Lung microvascular endothelial cell (primary cell): ENCODE measurements at regions not wholly inside any gene's neighbourhood (a gene's known extent, or its start where the extent isn't known, plus 50 kb on each side); places are given as distances from the start of the nearest gene placed in this dataset.

Experiments used
- DNase-seq, 2 donors: peaks; one replicate each; pipeline versions ENCODE4 v3.0.0 to v3.0.0-alpha.2; 2010; ENCODE audit warnings: low read depth in 2 of 2

GRCh38 chr9:1201262-1201661, 151.1 kb downstream of the DMRT2 start:
- no peak for DNase-seq

DNA sequence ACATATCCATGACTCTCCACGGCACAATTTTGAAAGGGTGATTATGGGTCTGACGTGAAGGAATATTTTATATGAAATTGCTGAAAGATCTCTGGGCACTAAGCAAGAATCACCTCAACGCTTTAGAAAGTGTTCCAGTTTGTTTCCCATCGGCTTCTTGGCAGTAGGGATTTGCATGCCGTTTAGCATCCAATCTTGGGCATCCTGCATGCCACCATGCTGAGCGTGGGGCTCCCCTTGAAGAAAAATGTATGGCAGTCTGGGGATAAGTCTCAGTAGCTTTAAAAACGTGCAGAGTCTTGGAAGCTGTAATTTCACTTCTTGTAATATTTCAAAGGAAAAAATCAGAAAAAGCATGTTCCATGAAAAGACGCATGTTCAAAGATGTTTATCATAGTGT, 151.7 kb downstream of the DMRT2 start:
- no peak for DNase-seq

- DNase-seq, result no peak
These were observed 152.5 kb downstream of the DMRT2 start for GRCh38 chr9:1202512-1203280.

DNA sequence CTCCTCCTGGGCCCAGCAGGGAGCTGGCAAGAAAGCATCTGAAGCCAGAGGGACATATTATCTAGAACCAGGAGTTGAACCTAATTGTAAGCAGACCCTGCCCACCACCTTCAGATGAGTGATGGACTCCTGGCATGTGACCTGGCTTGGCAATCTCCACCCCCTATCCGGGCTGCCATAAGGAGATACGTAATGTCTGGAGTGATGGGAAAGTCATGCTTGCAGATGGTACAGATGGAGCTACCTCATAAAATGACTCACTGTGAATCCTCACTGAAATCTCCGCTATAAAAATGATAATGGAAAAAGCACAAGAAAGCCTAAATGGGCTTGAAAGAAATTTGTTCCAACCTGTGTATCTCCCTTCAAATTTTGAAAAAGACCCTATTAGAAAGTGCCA, 157.5 kb downstream of the DMRT2 start:
- no peak for DNase-seq

DNA sequence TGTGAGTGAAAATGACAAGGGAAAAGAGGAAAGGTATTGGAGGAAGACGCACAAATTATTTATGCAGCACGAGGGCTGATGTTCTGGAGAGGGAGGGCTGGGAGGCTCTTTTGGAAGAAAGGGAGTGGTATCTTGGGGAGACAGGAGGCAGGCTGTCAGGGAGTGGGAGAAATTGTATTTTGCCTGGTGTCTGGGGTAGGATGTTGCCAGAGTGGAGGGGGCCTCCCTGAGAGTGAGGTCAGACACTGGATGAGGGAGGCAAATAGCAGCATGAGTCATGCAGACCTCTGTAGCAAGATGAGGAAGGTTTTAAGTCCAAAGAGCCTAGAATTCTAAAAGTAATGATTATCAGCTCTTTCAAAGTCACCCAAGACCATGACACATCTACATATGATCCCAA, 158.0 kb downstream of the DMRT2 start:
- DNase-seq, result no peak

DNA sequence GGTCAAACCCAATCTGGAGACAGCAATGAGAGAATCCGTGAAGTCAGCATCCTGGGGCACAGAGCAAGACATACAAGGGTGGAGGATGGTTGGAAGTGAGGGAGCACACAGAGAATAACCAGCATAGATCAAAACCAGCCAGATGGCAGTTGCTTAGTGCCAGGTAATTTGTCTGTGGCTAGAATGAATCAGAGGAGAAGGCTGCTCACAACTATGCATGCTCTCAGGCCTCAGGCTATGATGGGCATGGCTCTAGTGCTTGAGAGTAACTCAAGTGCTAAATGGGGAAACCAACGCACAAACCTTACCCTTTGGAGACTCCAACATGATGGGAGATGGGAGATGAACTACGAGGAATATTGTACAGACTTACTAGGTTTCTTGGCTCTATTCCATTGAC, 160.8 kb downstream of the DMRT2 start:
- DNase-seq, result no peak

- DNase-seq, result no peak
These were observed 166.4 kb downstream of the DMRT2 start for GRCh38 chr9:1216532-1216931.

GRCh38 chr9:1217076-1217475, 166.9 kb downstream of the DMRT2 start:
- no peak for DNase-seq

GRCh38 chr9:1219284-1219683, 169.1 kb downstream of the DMRT2 start:
- DNase-seq, result no peak

DNA sequence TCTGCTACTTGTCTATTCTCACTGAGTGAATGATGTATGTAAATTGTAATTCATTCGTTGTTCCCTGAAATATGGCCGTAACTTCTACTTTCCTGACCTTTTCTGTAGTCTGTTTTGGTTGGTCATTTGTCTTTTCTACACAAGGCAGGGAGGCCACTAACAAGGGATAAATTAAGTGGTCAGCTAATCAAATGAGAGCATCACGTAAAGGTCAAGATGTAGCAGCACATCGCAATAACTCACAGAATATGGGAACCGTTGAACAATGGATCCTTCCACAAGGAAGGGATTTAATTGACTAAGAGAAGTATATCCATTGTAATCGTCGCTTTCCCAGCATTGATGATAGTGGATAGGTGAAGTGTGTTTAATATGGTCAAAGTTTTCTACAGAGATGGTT, 171.1 kb downstream of the DMRT2 start:
- DNase-seq, result no peak

- no peak for DNase-seq
These were observed 172.4 kb downstream of the DMRT2 start for GRCh38 chr9:1222511-1222910.

DNA sequence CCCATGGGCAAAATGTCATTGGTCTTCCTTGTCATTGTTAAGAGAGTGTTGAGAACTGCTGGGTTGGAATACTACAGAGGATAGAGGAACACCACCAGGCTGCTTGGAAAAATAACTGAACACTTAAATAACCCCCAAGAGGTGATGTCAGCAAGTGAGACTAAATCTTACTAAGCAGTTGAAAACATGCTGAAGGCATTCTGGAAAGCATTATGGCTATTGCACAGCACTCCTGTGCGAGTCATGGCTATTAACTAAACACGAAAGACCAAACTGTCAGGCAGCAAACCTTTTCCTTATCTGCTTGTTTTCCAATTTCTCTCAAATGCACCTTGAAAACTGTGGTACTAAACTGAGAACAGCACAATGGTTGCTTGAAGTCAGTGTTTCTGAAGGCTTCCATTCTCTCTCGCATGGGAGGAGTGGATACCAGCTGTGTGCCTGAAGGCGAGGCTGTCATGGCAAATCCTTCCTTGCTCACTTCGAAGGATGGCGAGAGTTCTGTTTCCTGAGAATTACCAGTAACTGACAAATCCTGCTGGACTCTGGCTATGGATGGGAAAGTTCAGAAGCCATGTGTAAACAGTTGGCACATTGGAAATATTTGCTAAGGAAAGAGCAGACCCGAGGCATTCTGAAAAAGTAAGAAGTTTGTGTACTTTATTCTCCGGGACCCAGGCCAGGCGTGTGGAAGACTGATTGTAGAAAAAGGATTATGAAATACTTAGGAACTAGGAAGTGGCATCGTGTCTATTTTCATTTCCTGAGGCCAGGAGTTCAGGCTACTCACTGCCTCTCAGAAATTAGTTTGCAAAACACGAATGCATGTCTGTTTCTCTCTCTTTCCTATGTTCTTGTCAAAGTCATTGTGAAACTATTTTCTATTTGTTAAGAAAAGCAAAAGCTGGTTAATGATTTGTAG, 182.1 kb downstream of the DMRT2 start:
- no peak for DNase-seq

DNA sequence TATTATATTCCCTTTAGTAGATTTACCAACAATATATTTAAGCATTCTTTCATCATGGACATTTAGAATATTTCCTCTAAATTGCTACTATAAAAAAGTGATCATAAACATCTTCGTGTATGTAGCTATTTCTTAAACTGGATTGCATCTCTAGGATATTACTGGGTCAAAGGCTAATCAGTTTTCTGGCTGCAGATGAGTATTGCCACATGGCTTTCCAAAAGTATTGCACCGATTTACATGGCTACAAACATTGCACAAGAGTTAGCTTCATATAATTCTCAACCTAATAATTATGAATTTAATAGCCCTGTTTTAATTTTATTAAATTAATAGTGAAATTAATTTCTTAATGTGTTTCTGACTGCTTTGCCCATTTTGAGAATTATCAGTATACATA, 183.4 kb downstream of the DMRT2 start:
- DNase-seq, result no peak

- no peak for DNase-seq
These were observed 185.5 kb downstream of the DMRT2 start for GRCh38 chr9:1235650-1236049.

DNA sequence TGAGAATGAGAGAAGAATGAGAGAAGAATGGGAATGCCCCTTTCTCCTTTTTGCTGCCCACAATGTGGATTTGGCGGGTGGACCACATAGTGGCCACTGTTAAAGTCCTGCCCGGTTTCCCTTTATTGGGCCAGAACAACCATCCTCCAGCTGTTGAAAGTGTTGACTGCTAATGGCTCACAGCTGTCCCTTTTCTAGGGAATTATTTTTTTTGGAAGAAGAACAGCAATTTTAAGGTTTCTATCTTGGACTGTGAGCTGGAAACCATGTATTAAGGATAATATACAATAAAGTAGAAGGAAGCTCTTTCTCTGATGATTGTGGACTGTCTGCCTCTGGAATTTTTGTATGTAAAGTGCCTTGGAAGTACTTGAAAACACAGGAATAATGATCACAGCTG, 185.9 kb downstream of the DMRT2 start:
- no peak for DNase-seq

- DNase-seq, result no peak
These were observed 188.2 kb downstream of the DMRT2 start for GRCh38 chr9:1238407-1238806.

DNA sequence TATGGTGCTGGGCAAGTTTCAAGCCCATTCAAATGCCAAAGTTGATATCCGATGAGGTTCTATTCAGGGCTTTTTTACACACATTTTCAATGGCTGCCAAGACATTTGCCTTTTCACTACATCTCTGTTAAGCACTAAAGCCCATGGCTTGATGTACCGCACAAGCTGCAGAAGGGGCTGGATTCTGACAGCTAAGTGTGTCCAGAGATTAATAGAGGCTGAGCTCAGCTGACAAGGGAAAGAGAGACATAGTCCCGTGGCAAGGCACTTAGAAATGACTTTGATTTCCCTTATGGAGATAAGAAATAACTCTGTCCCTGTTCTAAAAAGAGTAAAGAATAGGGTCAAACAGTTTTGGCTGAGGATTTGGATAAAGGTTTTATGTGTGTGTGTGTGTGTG, 198.6 kb downstream of the DMRT2 start:
- no peak for DNase-seq

- DNase-seq, result no peak
These were observed 203.2 kb downstream of the DMRT2 start for GRCh38 chr9:1253064-1253979.

DNA sequence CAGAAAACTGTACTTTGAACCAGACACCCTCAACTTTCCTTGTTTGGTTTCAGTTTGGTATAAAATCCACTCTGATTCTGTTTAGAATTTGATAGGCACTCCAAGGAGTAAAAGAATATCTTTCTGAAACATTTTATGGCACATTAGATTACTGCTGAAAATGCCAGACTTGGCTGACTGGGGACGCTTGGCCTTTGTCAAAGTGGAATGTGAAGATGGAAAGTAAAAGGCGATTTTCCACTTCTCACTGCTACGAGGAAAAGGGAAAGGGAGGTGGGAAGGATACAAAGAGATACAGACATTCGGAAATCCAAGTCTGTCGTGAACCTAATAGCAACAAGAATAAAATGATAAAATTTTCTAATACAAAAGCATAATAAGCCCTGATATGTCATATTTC, 203.9 kb downstream of the DMRT2 start:
- DNase-seq, result no peak

GRCh38 chr9:1256178-1256577, 206.0 kb downstream of the DMRT2 start:
- DNase-seq, result no peak

GRCh38 chr9:1261266-1261665, 211.1 kb downstream of the DMRT2 start:
- DNase-seq, result no peak
